ENCODE measurements at regions not wholly inside any gene's neighbourhood (a gene's known extent, or its start where the extent isn't known, plus 50 kb on each side); places are given as distances from the start of the nearest gene placed in this dataset.

- no peak overlapping the region for H3K4me3 ChIP-seq (ENCODE audit: control insufficient read depth, low read depth, low read length)
- no peak for TF ChIP-seq CTCF (IDR thresholded peaks at IDR 0.05; ENCODE audit: control insufficient read depth, insufficient read depth, low read depth, low read length, missing control alignments)
- peak; percentile 98 for DNase-seq (ENCODE audit: low read depth)
Observed at GRCh38 chr1:98323906-98324358, 337.6 kb upstream of the SNX7 start.

GRCh38 chr1:98323388-98323787, 338.1 kb upstream of the SNX7 start:
- DNase-seq (ENCODE audit: low read depth), result peak; percentile 89
- no peak for TF ChIP-seq CTCF (IDR thresholded peaks at IDR 0.05; ENCODE audit: control insufficient read depth, insufficient read depth, low read depth, low read length, missing control alignments)
- no peak overlapping the region for H3K4me3 ChIP-seq (ENCODE audit: control insufficient read depth, low read depth, low read length)

- DNase-seq (ENCODE audit: low read depth), result no peak
- no peak overlapping the region for H3K4me3 ChIP-seq (ENCODE audit: control insufficient read depth, low read depth, low read length)
- no peak for TF ChIP-seq CTCF (IDR thresholded peaks at IDR 0.05; ENCODE audit: control insufficient read depth, insufficient read depth, low read depth, low read length, missing control alignments)
Observed at GRCh38 chr1:98322966-98323365, 338.6 kb upstream of the SNX7 start.

GRCh38 chr1:98322086-98322485, 339.4 kb upstream of the SNX7 start:
- no peak for TF ChIP-seq CTCF (IDR thresholded peaks at IDR 0.05; ENCODE audit: control insufficient read depth, insufficient read depth, low read depth, low read length, missing control alignments)
- H3K4me3 ChIP-seq (ENCODE audit: control insufficient read depth, low read depth, low read length), result no peak overlapping the region
- DNase-seq (ENCODE audit: low read depth), result no peak

GRCh38 chr1:98321191-98321590, 340.3 kb upstream of the SNX7 start:
- no peak for DNase-seq (ENCODE audit: low read depth)
- no peak overlapping the region for H3K4me3 ChIP-seq (ENCODE audit: control insufficient read depth, low read depth, low read length)
- TF ChIP-seq CTCF (IDR thresholded peaks at IDR 0.05; ENCODE audit: control insufficient read depth, insufficient read depth, low read depth, low read length, missing control alignments), result no peak

GRCh38 chr1:98316286-98316905, 345.1 kb upstream of the SNX7 start:
- no peak for TF ChIP-seq CTCF (IDR thresholded peaks at IDR 0.05; ENCODE audit: control insufficient read depth, insufficient read depth, low read depth, low read length, missing control alignments)
- no peak for DNase-seq (ENCODE audit: low read depth)
- H3K4me3 ChIP-seq (ENCODE audit: control insufficient read depth, low read depth, low read length), result no peak overlapping the region
